Sigmoid colon (tissue), 4 donors: ENCODE measurements at regions not wholly inside any gene's neighbourhood (a gene's known extent, or its start where the extent isn't known, plus 50 kb on each side); places are given as distances from the start of the nearest gene placed in this dataset.

Experiments used
- CTCF ChIP-seq, 4 experiments: fragments of 450-650 bp in 3 of 4; fragments of 200-600 bp in 1 of 4; IDR thresholded peaks; one replicate each; pipeline ENCODE4 v1.5.1; 2016 to 2019; ENCODE audit warnings: antibody characterized with exemption in 4 of 4, mild to moderate bottlenecking in 3 of 4, moderate library complexity in 2 of 4
- EP300 ChIP-seq, 4 donors: sonication (generic); formaldehyde crosslinking; IDR thresholded peaks; one replicate each; pipeline ENCODE4 v1.6.1; 2017; ENCODE audit warnings: antibody characterized with exemption in 4 of 4

DNA sequence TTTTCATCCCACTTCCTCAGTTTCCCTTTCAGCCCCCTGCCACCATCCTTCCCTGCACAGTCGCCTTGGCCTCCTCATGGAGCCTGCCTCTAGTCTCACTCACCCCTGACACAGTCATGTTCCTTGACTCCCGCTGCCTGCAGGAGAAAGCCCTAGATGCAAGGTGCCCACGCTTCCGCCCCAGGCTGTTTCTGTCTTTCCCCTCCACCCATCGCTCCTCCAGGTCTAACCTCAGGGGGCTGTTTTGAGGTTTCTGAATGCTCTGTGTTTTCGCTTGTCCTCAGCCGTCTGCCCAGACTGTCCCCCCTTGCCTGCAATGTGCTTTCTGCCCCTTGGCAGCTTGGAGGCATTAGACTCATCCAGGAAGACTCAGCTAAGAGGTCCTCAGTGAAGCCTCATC lies 89.9 kb downstream of the EMX2 start:
- TF ChIP-seq EP300 (IDR thresholded peaks at IDR 0.05) (no peak), CTCF (IDR thresholded peaks at IDR 0.05) (no peak)
